HG02870 (cell line): ENCODE measurements at regions not wholly inside any gene's neighbourhood (a gene's known extent, or its start where the extent isn't known, plus 50 kb on each side); places are given as distances from the start of the nearest gene placed in this dataset.

Source experiments
- ATAC-seq: cut with Tn5 transposase; IDR thresholded peaks from one replicate; pipeline ENCODE4 v1.9.1; 2021; ENCODE audit warnings: mild to moderate bottlenecking, moderate library complexity; ENCODE audit not compliant: unreplicated experiment

GRCh38 chr5:8601831-8602354 lies 732.9 kb downstream of the MTRR start:
- ATAC-seq, result no peak

GRCh38 chr5:8606231-8606630 lies 737.3 kb downstream of the MTRR start:
- ATAC-seq, result no peak

- no peak for ATAC-seq
Measured at GRCh38 chr5:8611067-8611466, 742.1 kb downstream of the MTRR start.

GRCh38 chr5:8613078-8613685 lies 744.2 kb downstream of the MTRR start:
- ATAC-seq, result no peak

GRCh38 chr5:8615142-8615858 lies 746.4 kb downstream of the MTRR start:
- ATAC-seq, result no peak

GRCh38 chr5:8628521-8628920 lies 759.6 kb downstream of the MTRR start:
- no peak for ATAC-seq

- no peak for ATAC-seq
Measured at GRCh38 chr5:8633259-8633658, 764.3 kb downstream of the MTRR start.

- ATAC-seq, result no peak
Measured at GRCh38 chr5:8633696-8634095, 764.7 kb downstream of the MTRR start.

GRCh38 chr5:8634219-8634618 lies 765.3 kb downstream of the MTRR start:
- ATAC-seq, result no peak

- no peak for ATAC-seq
Measured at GRCh38 chr5:8641786-8642505, 773.0 kb downstream of the MTRR start.

- no peak for ATAC-seq
Measured at GRCh38 chr5:8644377-8644776, 775.4 kb downstream of the MTRR start.

GRCh38 chr5:8647111-8647510 lies 778.2 kb downstream of the MTRR start:
- ATAC-seq, result no peak

- no peak for ATAC-seq
Measured at GRCh38 chr5:8650186-8650585, 781.2 kb downstream of the MTRR start.

GRCh38 chr5:8660133-8660893 lies 791.4 kb downstream of the MTRR start:
- ATAC-seq, result no peak

GRCh38 chr5:8663374-8663773 lies 794.4 kb downstream of the MTRR start:
- ATAC-seq, result no peak

- ATAC-seq, result no peak
Measured at GRCh38 chr5:8675182-8675581, 806.2 kb downstream of the MTRR start.

- ATAC-seq, result no peak
Measured at GRCh38 chr5:8676695-8677094, 807.7 kb downstream of the MTRR start.

- no peak for ATAC-seq
Measured at GRCh38 chr5:8682381-8682780, 813.4 kb downstream of the MTRR start.

- no peak for ATAC-seq
Measured at GRCh38 chr5:8683496-8683895, 814.5 kb downstream of the MTRR start.

- ATAC-seq, result no peak
Measured at GRCh38 chr5:8685704-8686103, 816.8 kb downstream of the MTRR start.

GRCh38 chr5:8686707-8687106 lies 817.8 kb downstream of the MTRR start:
- no peak for ATAC-seq
